ENCODE measurements at regions not wholly inside any gene's neighbourhood (a gene's known extent, or its start where the extent isn't known, plus 50 kb on each side); places are given as distances from the start of the nearest gene placed in this dataset.

DNA sequence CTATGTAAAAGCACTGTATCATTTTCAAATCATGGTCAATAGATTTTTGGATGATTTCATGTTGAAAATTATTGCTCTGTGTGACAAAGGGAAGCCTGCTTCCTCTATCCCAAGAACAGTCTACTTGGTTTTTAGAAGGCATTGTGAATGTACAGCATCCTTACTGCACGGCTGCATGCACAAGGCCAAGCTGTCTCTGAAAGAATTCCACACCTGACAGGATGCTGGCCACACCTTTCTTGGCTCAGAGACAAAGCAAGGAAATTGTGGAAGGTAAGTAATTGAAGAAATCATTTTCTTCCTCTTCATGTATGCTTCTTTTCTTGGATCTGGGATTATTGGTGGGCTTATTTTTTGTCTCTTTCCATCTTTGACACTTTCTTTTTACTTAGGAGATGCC, 53.7 kb upstream of the VCAN start:
- no peak for TF ChIP-seq CTCF (IDR thresholded peaks at IDR 0.05; ENCODE audit: low read depth, low read length)
- no peak for DNase-seq (ENCODE audit: low read depth in 2 of 2)
- no peak overlapping the region for H3K4me3 ChIP-seq (replicated peaks in 1 of 2; ENCODE audit: low read depth in 2 of 2, low read length in 2 of 2)

DNA sequence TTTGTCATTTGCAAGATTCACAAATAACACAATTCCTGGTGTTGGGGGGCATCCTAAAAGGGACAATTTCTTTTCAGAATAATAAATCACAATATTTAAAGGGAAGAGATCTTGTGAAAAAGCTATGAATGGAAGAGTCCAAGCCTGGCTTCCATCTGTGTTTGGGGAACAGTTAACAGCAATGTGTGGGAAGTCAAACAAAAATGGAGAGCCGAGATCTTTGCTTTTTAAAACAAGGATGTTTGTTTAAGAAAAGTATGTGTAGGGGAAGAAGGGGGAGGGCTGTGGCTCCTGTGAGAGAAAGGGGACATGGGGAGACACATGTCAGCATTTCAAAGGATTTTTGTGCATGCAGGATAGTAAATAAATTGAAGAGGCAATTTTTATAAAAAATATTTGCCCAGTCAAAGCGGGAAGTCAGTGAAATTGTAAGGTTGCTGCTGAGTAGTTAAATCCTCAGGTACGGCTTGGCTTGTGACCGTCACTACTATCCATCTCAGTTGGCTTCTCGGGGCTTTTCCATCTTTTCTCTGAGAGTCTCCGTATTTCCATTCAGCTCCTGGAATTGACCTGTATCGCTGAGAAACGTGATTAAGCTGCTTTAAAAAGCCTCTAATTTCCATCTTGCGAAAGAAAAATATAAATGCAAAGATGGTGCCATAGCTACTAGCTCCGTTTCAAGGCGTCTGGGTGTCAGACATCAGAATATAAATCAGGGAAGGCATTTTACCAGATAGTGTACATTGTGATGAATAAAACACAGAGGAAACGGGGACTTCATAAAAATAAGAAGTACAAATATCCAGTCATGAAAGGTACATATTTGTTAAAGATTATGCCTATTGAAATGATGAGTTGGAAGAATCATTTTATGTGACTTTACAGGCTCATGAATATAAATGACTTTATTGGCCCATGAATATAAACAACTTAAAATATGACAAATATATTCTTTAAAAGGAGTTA, 52.9 kb upstream of the VCAN start:
- no peak for TF ChIP-seq CTCF (IDR thresholded peaks at IDR 0.05; ENCODE audit: low read depth, low read length)
- H3K4me3 ChIP-seq (replicated peaks in 1 of 2; ENCODE audit: low read depth in 2 of 2, low read length in 2 of 2), result no peak overlapping the region
- no peak for DNase-seq (ENCODE audit: low read depth in 2 of 2)
